WERI-Rb-1 (cell line): ENCODE measurements at regions not wholly inside any gene's neighbourhood (a gene's known extent, or its start where the extent isn't known, plus 50 kb on each side); places are given as distances from the start of the nearest gene placed in this dataset.
A peak's percentile ranks its signal among the peaks of the same experiment; 100 is the strongest.
"Not testable (repeated sequence)": the region's sequence is repeated elsewhere in the genome, so short reads cannot be mapped to it uniquely, and the experiment has no call there.

Source experiments
- DNase-seq: peaks from one replicate; pipeline ENCODE4 v3.0.0-alpha.2; 2020
- H3K27ac ChIP-seq: fragments of 250-450 bp; sonication (Bioruptor Pico); 2 replicates; pipeline ENCODE4 v1.5.1; 2020; ENCODE audit warnings: mild to moderate bottlenecking, moderate library complexity
- H3K27me3 ChIP-seq: fragments of 250-450 bp; sonication (Bioruptor Pico); 2 replicates; pipeline ENCODE4 v1.5.1; 2021; ENCODE audit warnings: mild to moderate bottlenecking, low read depth, moderate library complexity; ENCODE audit not compliant: insufficient read depth, severe bottlenecking
- H3K36me3 ChIP-seq: fragments of 250-450 bp; sonication (Bioruptor Pico); 2 replicates; pipeline ENCODE4 v1.5.1; 2020; ENCODE audit warnings: mild to moderate bottlenecking, moderate library complexity
- H3K4me3 ChIP-seq: 2 replicates; pipeline ENCODE4 v1.5.1; 2011; ENCODE audit warnings: low read depth, mild to moderate bottlenecking, control low read depth, low read length
- H3K9me3 ChIP-seq: fragments of 250-450 bp; sonication (Bioruptor Pico); 2 replicates; pipeline ENCODE4 v1.5.1; 2021; ENCODE audit warnings: mild to moderate bottlenecking, moderate library complexity; ENCODE audit not compliant: severe bottlenecking
- TF ChIP-seq, protein P1 (sequence below): IDR thresholded peaks from 2 replicates; pipeline ENCODE4 v1.5.1; 2011; ENCODE audit warnings: low read depth, mild to moderate bottlenecking, control low read depth, inconsistent platforms, low read length

- no peak overlapping the region for H3K4me3 ChIP-seq
- no peaks in the 10 kb centered on the region for H3K27me3 ChIP-seq
- H3K27ac ChIP-seq = no peak overlapping the region
- H3K9me3 ChIP-seq = no peaks in the 10 kb centered on the region
- H3K36me3 ChIP-seq = no peaks in the 10 kb centered on the region
- TF ChIP-seq, protein P1, sequence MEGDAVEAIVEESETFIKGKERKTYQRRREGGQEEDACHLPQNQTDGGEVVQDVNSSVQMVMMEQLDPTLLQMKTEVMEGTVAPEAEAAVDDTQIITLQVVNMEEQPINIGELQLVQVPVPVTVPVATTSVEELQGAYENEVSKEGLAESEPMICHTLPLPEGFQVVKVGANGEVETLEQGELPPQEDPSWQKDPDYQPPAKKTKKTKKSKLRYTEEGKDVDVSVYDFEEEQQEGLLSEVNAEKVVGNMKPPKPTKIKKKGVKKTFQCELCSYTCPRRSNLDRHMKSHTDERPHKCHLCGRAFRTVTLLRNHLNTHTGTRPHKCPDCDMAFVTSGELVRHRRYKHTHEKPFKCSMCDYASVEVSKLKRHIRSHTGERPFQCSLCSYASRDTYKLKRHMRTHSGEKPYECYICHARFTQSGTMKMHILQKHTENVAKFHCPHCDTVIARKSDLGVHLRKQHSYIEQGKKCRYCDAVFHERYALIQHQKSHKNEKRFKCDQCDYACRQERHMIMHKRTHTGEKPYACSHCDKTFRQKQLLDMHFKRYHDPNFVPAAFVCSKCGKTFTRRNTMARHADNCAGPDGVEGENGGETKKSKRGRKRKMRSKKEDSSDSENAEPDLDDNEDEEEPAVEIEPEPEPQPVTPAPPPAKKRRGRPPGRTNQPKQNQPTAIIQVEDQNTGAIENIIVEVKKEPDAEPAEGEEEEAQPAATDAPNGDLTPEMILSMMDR = no peak
- DNase-seq = no peak
Measured at GRCh38 chr4:66017671-66018070, 347.4 kb upstream of the EPHA5 start.

DNA sequence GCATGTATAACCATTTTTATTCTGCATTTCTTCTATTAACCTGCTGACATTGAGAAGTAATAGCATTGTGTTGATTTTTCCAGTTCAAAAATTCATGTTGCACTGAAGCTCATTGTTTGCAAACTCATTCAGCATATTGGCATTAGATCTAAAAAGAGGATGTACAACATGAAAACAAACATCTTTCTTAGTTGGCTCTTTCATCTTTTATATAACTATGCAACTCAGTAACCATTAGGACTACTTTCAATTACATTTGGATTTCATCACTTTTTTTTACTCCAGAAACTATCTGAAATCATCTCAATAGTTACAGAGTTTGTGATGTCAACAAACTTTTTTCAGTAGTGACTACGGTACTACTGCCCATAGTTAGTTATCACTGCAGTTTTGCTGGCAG, 346.0 kb upstream of the EPHA5 start:
- Histone ChIP-seq H3K36me3 (no peaks in the 10 kb centered on the region), H3K27ac (no peak overlapping the region), H3K27me3 (no peaks in the 10 kb centered on the region), H3K9me3 (no peaks in the 10 kb centered on the region), H3K4me3 (no peak overlapping the region)
- TF ChIP-seq, protein P1 = no peak
- no peak for DNase-seq

GRCh38 chr4:66014146-66014765, 344.0 kb upstream of the EPHA5 start:
- H3K27ac ChIP-seq = no peak overlapping the region
- H3K9me3 ChIP-seq = no peaks in the 10 kb centered on the region
- TF ChIP-seq, protein P1 = no peak
- H3K27me3 ChIP-seq = no peaks in the 10 kb centered on the region
- no peaks in the 10 kb centered on the region for H3K36me3 ChIP-seq
- DNase-seq = peak; percentile 9
- H3K4me3 ChIP-seq = no peak overlapping the region

DNA sequence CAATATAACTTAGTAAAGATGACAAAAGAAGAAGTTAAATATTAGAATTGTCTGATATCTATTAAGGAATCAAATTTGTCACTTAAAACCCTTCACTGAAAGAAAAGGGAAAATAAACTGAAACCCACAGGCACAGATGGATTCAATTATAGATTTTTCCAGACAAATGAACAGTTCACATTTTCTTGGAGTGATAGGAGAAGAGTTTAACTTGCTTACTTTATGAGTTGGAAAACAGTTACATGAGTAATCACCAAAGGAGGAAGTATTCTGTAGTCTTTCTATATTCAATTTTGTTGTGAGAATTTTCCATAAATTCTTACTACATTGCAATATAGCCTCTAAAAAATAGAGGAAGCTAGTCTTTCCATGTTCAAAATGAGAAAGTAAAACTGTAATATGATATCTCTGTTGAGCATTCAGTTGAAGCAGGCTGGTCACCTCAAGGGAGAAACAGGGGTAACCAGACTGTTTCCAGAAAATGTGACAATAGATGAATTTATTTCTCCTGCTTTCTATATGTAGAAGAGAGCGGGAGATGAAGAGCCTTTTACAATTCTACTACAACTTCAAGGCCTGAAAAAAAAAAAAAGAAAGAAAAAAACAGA, 330.3 kb upstream of the EPHA5 start:
- no peaks in the 10 kb centered on the region for H3K36me3 ChIP-seq
- no peak overlapping the region for H3K4me3 ChIP-seq
- no peak overlapping the region for H3K27ac ChIP-seq
- DNase-seq = no peak
- no peaks in the 10 kb centered on the region for H3K9me3 ChIP-seq
- TF ChIP-seq, protein P1 = no peak
- H3K27me3 ChIP-seq = no peaks in the 10 kb centered on the region

DNA sequence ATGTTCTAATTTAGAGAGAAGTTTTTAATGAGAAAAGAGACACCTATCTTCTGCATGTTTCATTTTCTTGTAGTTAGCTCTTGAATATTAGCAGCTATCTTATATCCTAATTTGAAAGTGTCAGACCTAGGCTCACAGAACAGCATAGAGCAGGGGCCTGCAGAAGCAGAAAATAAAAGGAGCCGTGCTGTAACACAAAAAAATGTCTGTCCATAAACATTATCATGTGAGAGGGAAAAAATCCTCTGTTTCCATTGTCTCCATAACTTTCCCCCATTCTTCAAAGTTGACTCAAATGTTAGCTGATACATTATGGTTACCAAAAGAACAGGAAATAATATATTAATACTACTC, 329.2 kb upstream of the EPHA5 start:
- H3K36me3 ChIP-seq = no peaks in the 10 kb centered on the region
- DNase-seq = no peak
- H3K27ac ChIP-seq = no peak overlapping the region
- TF ChIP-seq, protein P1 = no peak
- no peaks in the 10 kb centered on the region for H3K27me3 ChIP-seq
- no peaks in the 10 kb centered on the region for H3K9me3 ChIP-seq
- no peak overlapping the region for H3K4me3 ChIP-seq

GRCh38 chr4:65998807-65999517, 328.7 kb upstream of the EPHA5 start:
- H3K27ac ChIP-seq, H3K4me3 ChIP-seq, DNase-seq, H3K27me3 ChIP-seq, H3K9me3 ChIP-seq, H3K36me3 ChIP-seq: not testable (repeated sequence)
